Hepatocyte (in vitro differentiated cells): ENCODE measurements at regions not wholly inside any gene's neighbourhood (a gene's known extent, or its start where the extent isn't known, plus 50 kb on each side); places are given as distances from the start of the nearest gene placed in this dataset.

Experiments used
- EZH2 ChIP-seq: fragments of 200-600 bp; sonication (generic); IDR thresholded peaks from 2 replicates; pipeline ENCODE4 v1.6.1; 2016; ENCODE audit warnings: antibody characterized with exemption, mild to moderate bottlenecking, borderline replicate concordance
- TF ChIP-seq, protein P1 (sequence below): fragments of 200-600 bp; sonication (generic); IDR thresholded peaks from 2 replicates; pipeline ENCODE4 v1.5.1; 2016; ENCODE audit warnings: antibody characterized with exemption, mild to moderate bottlenecking; ENCODE audit not compliant: poor library complexity

DNA sequence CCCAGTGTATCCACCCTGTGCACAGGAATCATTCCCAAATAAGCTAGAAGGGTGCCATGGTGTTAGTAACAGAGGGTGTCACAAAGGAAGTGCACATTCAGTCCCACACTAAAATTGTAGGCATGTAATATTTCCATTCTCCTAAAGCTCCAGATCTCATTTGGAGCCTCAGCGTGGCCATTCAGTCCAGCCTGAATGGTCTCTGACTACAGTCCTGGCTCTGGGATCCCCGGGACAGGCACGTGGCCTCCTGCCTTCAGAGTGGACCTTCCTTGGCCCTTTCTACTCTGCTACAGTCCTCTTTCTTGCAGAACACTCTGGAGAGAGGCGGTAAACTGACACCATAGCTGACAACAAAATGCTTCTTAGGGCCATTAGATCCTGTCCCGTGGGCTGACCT is 243.9 kb downstream of the IRX2 start:
- TF ChIP-seq, protein P1, sequence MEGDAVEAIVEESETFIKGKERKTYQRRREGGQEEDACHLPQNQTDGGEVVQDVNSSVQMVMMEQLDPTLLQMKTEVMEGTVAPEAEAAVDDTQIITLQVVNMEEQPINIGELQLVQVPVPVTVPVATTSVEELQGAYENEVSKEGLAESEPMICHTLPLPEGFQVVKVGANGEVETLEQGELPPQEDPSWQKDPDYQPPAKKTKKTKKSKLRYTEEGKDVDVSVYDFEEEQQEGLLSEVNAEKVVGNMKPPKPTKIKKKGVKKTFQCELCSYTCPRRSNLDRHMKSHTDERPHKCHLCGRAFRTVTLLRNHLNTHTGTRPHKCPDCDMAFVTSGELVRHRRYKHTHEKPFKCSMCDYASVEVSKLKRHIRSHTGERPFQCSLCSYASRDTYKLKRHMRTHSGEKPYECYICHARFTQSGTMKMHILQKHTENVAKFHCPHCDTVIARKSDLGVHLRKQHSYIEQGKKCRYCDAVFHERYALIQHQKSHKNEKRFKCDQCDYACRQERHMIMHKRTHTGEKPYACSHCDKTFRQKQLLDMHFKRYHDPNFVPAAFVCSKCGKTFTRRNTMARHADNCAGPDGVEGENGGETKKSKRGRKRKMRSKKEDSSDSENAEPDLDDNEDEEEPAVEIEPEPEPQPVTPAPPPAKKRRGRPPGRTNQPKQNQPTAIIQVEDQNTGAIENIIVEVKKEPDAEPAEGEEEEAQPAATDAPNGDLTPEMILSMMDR, result no peak
- TF ChIP-seq EZH2, result no peak
